HL-60/S4 treated with retinoic acid at 250 ng/mL for 4 days and 3 days (cell line): ENCODE measurements at regions not wholly inside any gene's neighbourhood (a gene's known extent, or its start where the extent isn't known, plus 50 kb on each side); places are given as distances from the start of the nearest gene placed in this dataset.

Source experiments
- in situ Hi-C: fragments of 300-500 bp; cut with MboI; formaldehyde crosslinking; loops from 2 replicates; pipeline ENCODE4 v1.7.0; 2022; ENCODE audit warnings: low sequenced_read_pairs

GRCh38 chr4:111979921-111980320, 165.3 kb upstream of the FAM241A start:
- in situ Hi-C loops = no loop called here

- in situ Hi-C loops = no loop called here
Observed at GRCh38 chr4:111982089-111982488, 163.2 kb upstream of the FAM241A start.

- in situ Hi-C loops = no loop called here
Observed at GRCh38 chr4:111984169-111984819, 161.0 kb upstream of the FAM241A start.

- in situ Hi-C loops = no loop called here
Observed at GRCh38 chr4:111985426-111985825, 159.8 kb upstream of the FAM241A start.

GRCh38 chr4:111986095-111986494, 159.2 kb upstream of the FAM241A start:
- in situ Hi-C loops = no loop called here

- in situ Hi-C loops = no loop called here
Observed at GRCh38 chr4:111988514-111988913, 156.7 kb upstream of the FAM241A start.

- in situ Hi-C loops = no loop called here
Observed at GRCh38 chr4:111989817-111990216, 155.4 kb upstream of the FAM241A start.

- in situ Hi-C loops = no loop called here
Observed at GRCh38 chr4:111991163-111991562, 154.1 kb upstream of the FAM241A start.

- in situ Hi-C loops = no loop called here
Observed at GRCh38 chr4:111991797-111992196, 153.5 kb upstream of the FAM241A start.

GRCh38 chr4:111992351-111993168, 152.7 kb upstream of the FAM241A start:
- in situ Hi-C loops = no loop called here

GRCh38 chr4:111994392-111994791, 150.9 kb upstream of the FAM241A start:
- in situ Hi-C loops = no loop called here

- in situ Hi-C loops = no loop called here
Observed at GRCh38 chr4:111997785-111998184, 147.5 kb upstream of the FAM241A start.

- in situ Hi-C loops = no loop called here
Observed at GRCh38 chr4:111999801-112000200, 145.5 kb upstream of the FAM241A start.

- in situ Hi-C loops = no loop called here
Observed at GRCh38 chr4:112001041-112001440, 144.2 kb upstream of the FAM241A start.

- in situ Hi-C loops = no loop called here
Observed at GRCh38 chr4:112002248-112002661, 143.0 kb upstream of the FAM241A start.

GRCh38 chr4:112003231-112003907, 141.9 kb upstream of the FAM241A start:
- in situ Hi-C loops = no loop called here

- in situ Hi-C loops = no loop called here
Observed at GRCh38 chr4:112005027-112005426, 140.2 kb upstream of the FAM241A start.

GRCh38 chr4:112007391-112007790, 137.9 kb upstream of the FAM241A start:
- in situ Hi-C loops = no loop called here

GRCh38 chr4:112015960-112016359, 129.3 kb upstream of the FAM241A start:
- in situ Hi-C loops = no loop called here

- in situ Hi-C loops = no loop called here
Observed at GRCh38 chr4:112023402-112023950, 121.8 kb upstream of the FAM241A start.

- in situ Hi-C loops = loop anchor here (25.0 kb wide), 1 partner anchor 364 kb away; no protein-coding TSS in a partner anchor
Observed at GRCh38 chr4:112026058-112026457, 119.2 kb upstream of the FAM241A start.
